Esophagus squamous epithelium (tissue), 5 donors: ENCODE measurements at regions not wholly inside any gene's neighbourhood (a gene's known extent, or its start where the extent isn't known, plus 50 kb on each side); places are given as distances from the start of the nearest gene placed in this dataset.

ENCODE experiments used
- DNase-seq: peaks from one replicate; lab custom pipeline; 2025; lab: John Stamatoyannopoulos, UW
- H3K27ac ChIP-seq, 4 donors: fragments of 200-600 bp; sonication (generic); one replicate each; pipeline ENCODE4 v1.5.1; 2016 to 2019; ENCODE audit warnings: mild to moderate bottlenecking in 1 of 4
- H3K27me3 ChIP-seq, 4 donors: fragments of 200-600 bp; sonication (generic); 1 replicate in 3 of 4; 2 replicates in 1 of 4; pipeline versions ENCODE4 v1.5.1 to v1.6.0; 2017 to 2021; ENCODE audit warnings: antibody characterized with exemption in 1 of 4
- H3K36me3 ChIP-seq, 3 donors: fragments of 200-600 bp; sonication (generic); one replicate each; pipeline ENCODE4 v1.5.1; 2016 to 2019
- H3K4me1 ChIP-seq, 3 donors: fragments of 200-600 bp; sonication (generic); one replicate each; pipeline ENCODE4 v1.5.1; 2017 to 2019
- H3K4me3 ChIP-seq, 4 donors: fragments of 200-600 bp; sonication (generic); 1 replicate in 3 of 4; 2 replicates in 1 of 4; pipeline ENCODE4 v1.5.1; 2016 to 2019; ENCODE audit warnings: mild to moderate bottlenecking in 2 of 4, moderate library complexity in 1 of 4
- H3K9me3 ChIP-seq, 3 donors: fragments of 200-600 bp; sonication (generic); one replicate each; pipeline ENCODE4 v1.5.1; 2016 to 2019
- CTCF ChIP-seq, 6 experiments: fragments of 450-650 bp in 4 of 6; fragments of 200-600 bp in 2 of 6; sonication (generic) in 2 of 6; IDR thresholded peaks; one replicate each; pipeline ENCODE4 v1.5.1; 2016 to 2019; ENCODE audit warnings: antibody characterized with exemption in 6 of 6, mild to moderate bottlenecking in 4 of 6, moderate library complexity in 4 of 6
- POLR2A ChIP-seq, 4 donors: fragments of 450-650 bp; IDR thresholded peaks; one replicate each; pipeline ENCODE4 v1.6.1; 2017; ENCODE audit warnings: antibody characterized with exemption in 4 of 4, mild to moderate bottlenecking in 4 of 4, moderate library complexity in 3 of 4
- WGBS, 2 donors: methylation state at CpG; one replicate each; pipeline ENCODE4 v1.1.5; 2018; 5-methylcytosine and 5-hydroxymethylcytosine counted together
- intact Hi-C: fragments of 100-400 bp; cut with DNase I; formaldehyde crosslinking; loops from one replicate; pipeline ENCODE4 v1.15.0; 2022
- donor health status: DM: yes; HTN: yes; CAD: no.

GRCh38 chr6:104239971-104240370 is 619.7 kb downstream of the HACE1 start:
- WGBS, 2 donors = 71 to 76% methylated on average over 5 of the region's 5 CpGs
- Histone ChIP-seq H3K27me3 (no peaks in the 10 kb centered on the region), H3K27ac (no peak overlapping the region), H3K36me3 (no peaks in the 10 kb centered on the region), H3K4me1 (no peaks in the 10 kb centered on the region), H3K4me3 (no peak overlapping the region), H3K9me3 (no peaks in the 10 kb centered on the region)
- intact Hi-C loops = no loop called here
- TF ChIP-seq POLR2A (IDR thresholded peaks at IDR 0.05) = no peak
- no peak for TF ChIP-seq CTCF (IDR thresholded peaks at IDR 0.05)
- DNase-seq = no peak

GRCh38 chr6:104229057-104229456 is 630.7 kb downstream of the HACE1 start:
- intact Hi-C loops = no loop called here
- WGBS, 2 donors = 37 to 60% methylated on average over 3 of the region's 3 CpGs
- H3K27me3 ChIP-seq = no peaks in the 10 kb centered on the region
- no peak for DNase-seq
- peaks cover 0 to 8% (median 0%) of the 10 kb centered on the region in 3 donors for H3K4me1 ChIP-seq
- no peak overlapping the region for H3K4me3 ChIP-seq
- H3K36me3 ChIP-seq = no peaks in the 10 kb centered on the region
- no peaks in the 10 kb centered on the region for H3K9me3 ChIP-seq
- H3K27ac ChIP-seq = no peak overlapping the region
- TF ChIP-seq POLR2A (IDR thresholded peaks at IDR 0.05) (no peak), CTCF (IDR thresholded peaks at IDR 0.05) (no peak)

GRCh38 chr6:104227508-104227907 is 632.2 kb downstream of the HACE1 start:
- whole genome bisulfite sequencing, 2 donors = 54 to 56% methylated on average over 1 to 2 of the region's 2 CpGs
- Histone ChIP-seq H3K4me3 (no peak overlapping the region), H3K27ac (no peak overlapping the region), H3K36me3 (no peaks in the 10 kb centered on the region), H3K4me1 (peaks cover 0 to 8% (median 0%) of the 10 kb centered on the region in 3 donors), H3K27me3 (no peaks in the 10 kb centered on the region), H3K9me3 (no peaks in the 10 kb centered on the region)
- TF ChIP-seq POLR2A (IDR thresholded peaks at IDR 0.05) (no peak), CTCF (IDR thresholded peaks at IDR 0.05) (no peak)
- intact Hi-C loops = no loop called here
- no peak for DNase-seq

- no peaks in the 10 kb centered on the region for H3K36me3 ChIP-seq
- TF ChIP-seq POLR2A (IDR thresholded peaks at IDR 0.05) = no peak
- no peak for TF ChIP-seq CTCF (IDR thresholded peaks at IDR 0.05)
- no peak overlapping the region for H3K4me3 ChIP-seq
- no peaks in the 10 kb centered on the region for H3K9me3 ChIP-seq
- no peak for DNase-seq
- 46 to 55% methylated on average over 4 of the region's 4 CpGs for WGBS, 2 donors
- peaks cover 0 to 8% (median 0%) of the 10 kb centered on the region in 3 donors for H3K4me1 ChIP-seq
- intact Hi-C loops = no loop called here
- no peaks in the 10 kb centered on the region for H3K27me3 ChIP-seq
- no peak overlapping the region for H3K27ac ChIP-seq
These were observed 632.8 kb downstream of the HACE1 start for GRCh38 chr6:104226790-104227446.

- intact Hi-C loops = no loop called here
- Histone ChIP-seq H3K4me1 (no peaks in the 10 kb centered on the region), H3K4me3 (no peak overlapping the region), H3K9me3 (no peaks in the 10 kb centered on the region), H3K36me3 (no peaks in the 10 kb centered on the region), H3K27ac (no peak overlapping the region), H3K27me3 (no peaks in the 10 kb centered on the region)
- DNase-seq = no peak
- WGBS, 2 donors = 43 to 61% methylated on average over 3 of the region's 3 CpGs
- TF ChIP-seq POLR2A (IDR thresholded peaks at IDR 0.05) = no peak
- TF ChIP-seq CTCF (IDR thresholded peaks at IDR 0.05) = no peak
These were observed 641.6 kb downstream of the HACE1 start for GRCh38 chr6:104218116-104218515.
